ENCODE measurements at regions not wholly inside any gene's neighbourhood (a gene's known extent, or its start where the extent isn't known, plus 50 kb on each side); places are given as distances from the start of the nearest gene placed in this dataset.

DNA sequence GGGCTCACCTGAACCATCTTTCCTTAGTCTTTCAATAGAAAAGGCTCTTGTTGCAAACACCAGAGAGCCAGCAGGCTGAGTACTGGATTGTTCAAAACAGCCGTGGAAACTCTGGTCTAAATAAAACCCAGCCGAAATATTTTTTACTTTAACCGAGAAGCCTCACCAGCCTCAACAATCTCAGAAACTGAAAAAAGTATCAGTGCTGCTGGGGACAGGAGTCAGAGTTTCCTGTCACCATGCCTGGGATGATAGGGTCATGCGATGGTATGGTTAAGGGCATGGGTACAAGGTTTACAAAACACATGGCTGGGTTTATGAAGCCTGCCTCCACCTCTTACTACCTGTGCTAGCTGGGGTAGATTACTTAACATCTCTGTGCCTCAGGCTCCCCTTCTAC lies 55.3 kb upstream of the FZD7 start:
- Histone ChIP-seq H3K4me2 (no peak overlapping the region), H4K20me1 (no peaks in the 10 kb centered on the region), H3K9ac (no peak overlapping the region), H3K36me3 (no peaks in the 10 kb centered on the region), H3K27me3 (no peaks in the 10 kb centered on the region), H3K4me3 (no peak overlapping the region), H3K9me3 (replicated peaks in 1 of 11) (no peaks in the 10 kb centered on the region), H3K27ac (no peak overlapping the region), H3K4me1 (peaks cover 0 to 4% (median 0%) of the 10 kb centered on the region in 10 experiments; a peak in 1 of 20 replicates)
- TF ChIP-seq Cebpa-rat (IDR thresholded peaks at IDR 0.05) = no peak

DNA sequence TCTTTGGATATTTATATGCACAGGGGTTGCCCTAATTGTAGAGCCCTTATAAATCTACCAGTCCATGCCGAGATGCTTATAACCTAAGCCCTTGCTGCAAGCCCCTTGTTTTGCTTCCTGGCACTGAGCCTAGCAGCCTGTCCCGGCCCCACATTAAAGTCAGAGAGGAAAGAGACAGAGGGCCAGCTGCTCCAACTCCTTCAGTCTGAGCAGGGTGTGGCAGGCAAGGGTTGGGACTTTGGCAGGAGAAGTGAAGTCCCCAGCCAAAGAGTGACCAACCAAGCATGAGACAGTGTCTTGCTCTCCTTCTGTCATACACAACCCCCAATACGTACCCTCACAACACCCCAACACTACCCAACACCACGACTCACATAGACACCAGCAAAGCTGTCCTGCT lies 54.7 kb upstream of the FZD7 start:
- Histone ChIP-seq H3K36me3 (no peaks in the 10 kb centered on the region), H3K4me1 (peaks cover 0 to 4% (median 0%) of the 10 kb centered on the region in 10 experiments; a peak in 1 of 20 replicates), H3K27ac (no peak overlapping the region), H4K20me1 (no peaks in the 10 kb centered on the region), H3K9me3 (replicated peaks in 1 of 11) (no peaks in the 10 kb centered on the region), H3K4me3 (no peak overlapping the region), H3K9ac (no peak overlapping the region), H3K27me3 (no peaks in the 10 kb centered on the region), H3K4me2 (no peak overlapping the region)
- no peak for TF ChIP-seq Cebpa-rat (IDR thresholded peaks at IDR 0.05)

DNA sequence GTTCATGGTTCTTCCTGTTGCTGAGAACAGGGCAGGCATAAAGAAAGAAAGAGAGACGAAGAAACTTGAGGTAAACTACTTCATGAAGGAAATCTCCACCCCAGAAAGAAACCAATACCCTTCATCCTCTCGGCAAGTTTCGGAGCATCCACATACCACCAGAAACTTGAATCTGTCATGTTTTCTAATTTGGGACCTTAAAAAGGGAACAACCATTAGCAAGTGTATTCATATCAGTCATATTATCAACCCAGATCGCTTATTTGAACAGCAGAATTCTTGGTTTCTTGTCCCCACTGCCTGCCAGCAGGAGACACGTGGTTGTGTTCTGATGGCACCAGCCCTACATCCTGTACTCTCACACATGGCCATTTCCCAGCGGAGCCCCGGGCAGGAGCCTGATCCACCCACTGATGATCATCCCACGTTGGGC lies 53.2 kb upstream of the FZD7 start:
- H3K9ac ChIP-seq = no peak overlapping the region
- H3K27ac ChIP-seq = no peak overlapping the region
- peaks cover 0 to 8% (median 0%) of the 10 kb centered on the region in 10 experiments; a peak in 1 of 20 replicates for H3K4me1 ChIP-seq
- no peak overlapping the region for H3K4me3 ChIP-seq
- H3K9me3 ChIP-seq (replicated peaks in 1 of 11) = no peaks in the 10 kb centered on the region
- H3K27me3 ChIP-seq = no peaks in the 10 kb centered on the region
- H4K20me1 ChIP-seq = no peaks in the 10 kb centered on the region
- TF ChIP-seq Cebpa-rat (IDR thresholded peaks at IDR 0.05) = no peak
- no peak overlapping the region for H3K4me2 ChIP-seq
- H3K36me3 ChIP-seq = no peaks in the 10 kb centered on the region

DNA sequence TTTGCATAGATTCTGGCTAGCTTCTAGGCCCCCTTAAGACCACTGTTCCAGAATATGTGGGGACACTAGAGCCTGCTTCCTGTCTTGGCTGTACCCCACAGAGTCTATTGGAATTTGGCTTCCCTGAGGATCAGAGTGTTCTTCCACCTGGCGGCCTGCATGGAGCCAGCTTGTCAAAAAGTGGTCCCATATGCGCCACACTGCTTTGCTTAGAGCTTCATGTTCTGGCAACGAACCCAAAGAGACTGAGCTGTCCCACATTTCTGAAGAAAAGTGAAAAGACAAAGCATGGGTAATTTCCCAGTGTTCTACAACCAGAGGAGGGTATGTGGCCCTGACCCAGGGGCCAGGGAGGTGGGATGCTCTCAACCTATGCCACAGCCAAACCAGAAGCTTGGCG lies 52.7 kb upstream of the FZD7 start:
- Histone ChIP-seq H4K20me1 (no peaks in the 10 kb centered on the region), H3K9me3 (replicated peaks in 1 of 11) (no peaks in the 10 kb centered on the region), H3K36me3 (no peaks in the 10 kb centered on the region), H3K4me1 (peaks cover 0 to 10% (median 0%) of the 10 kb centered on the region in 10 experiments; a peak in 1 of 20 replicates), H3K4me3 (no peak overlapping the region), H3K27ac (no peak overlapping the region), H3K9ac (no peak overlapping the region), H3K27me3 (no peaks in the 10 kb centered on the region), H3K4me2 (no peak overlapping the region)
- TF ChIP-seq Cebpa-rat (IDR thresholded peaks at IDR 0.05) = no peak

DNA sequence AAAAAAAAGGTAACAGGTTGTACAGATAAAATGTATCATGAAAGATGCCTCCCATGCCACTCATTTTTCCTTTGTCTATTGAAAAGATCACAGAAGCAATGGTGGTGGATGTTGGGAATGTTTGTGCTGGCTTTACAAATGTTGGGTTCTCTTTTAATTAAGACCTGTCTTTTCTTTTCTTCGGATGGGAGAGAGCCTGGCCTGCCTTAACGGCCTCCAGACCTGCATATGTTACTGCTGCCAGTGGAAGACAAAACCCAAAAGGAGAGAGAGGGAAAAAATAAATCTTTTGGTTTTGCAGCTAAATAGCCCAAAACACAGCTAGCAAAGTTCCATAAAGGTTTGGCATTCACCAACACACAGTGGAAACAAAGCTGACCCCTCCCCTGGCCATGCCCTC lies 50.5 kb upstream of the FZD7 start:
- Histone ChIP-seq H3K4me3 (no peak overlapping the region), H3K4me1 (peaks cover 0 to 12% (median 0%) of the 10 kb centered on the region in 10 experiments; a peak in 2 of 20 replicates), H3K27me3 (no peaks in the 10 kb centered on the region), H4K20me1 (no peaks in the 10 kb centered on the region), H3K36me3 (no peaks in the 10 kb centered on the region), H3K9ac (no peak overlapping the region), H3K9me3 (replicated peaks in 1 of 11) (no peaks in the 10 kb centered on the region), H3K4me2 (no peak overlapping the region), H3K27ac (no peak overlapping the region)
- no peak for TF ChIP-seq Cebpa-rat (IDR thresholded peaks at IDR 0.05)

DNA sequence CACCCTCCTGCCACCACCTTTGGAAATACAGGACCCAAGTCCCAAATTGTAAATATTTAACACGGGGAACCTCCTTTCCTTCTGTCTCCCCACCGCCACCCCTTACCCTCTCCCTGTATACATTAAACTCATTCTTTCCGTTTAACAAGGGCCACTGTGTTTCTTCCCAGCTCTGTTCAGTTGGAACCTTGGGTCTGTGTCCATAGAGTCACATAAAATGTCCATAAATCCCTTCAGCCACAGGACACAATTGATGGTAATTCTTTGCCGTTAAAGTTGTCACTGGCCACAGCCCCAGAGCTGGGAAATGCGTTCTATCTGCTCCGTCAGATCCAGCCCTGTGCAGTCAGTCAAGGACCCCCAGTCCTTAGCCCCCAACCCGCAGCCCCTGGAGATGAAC lies 49.9 kb upstream of the FZD7 start:
- Histone ChIP-seq H3K27me3 (no peaks in the 10 kb centered on the region), H3K4me3 (no peak overlapping the region), H3K36me3 (no peaks in the 10 kb centered on the region), H3K27ac (no peak overlapping the region), H3K4me2 (no peak overlapping the region), H3K9ac (no peak overlapping the region), H3K9me3 (replicated peaks in 1 of 11) (no peaks in the 10 kb centered on the region), H4K20me1 (no peaks in the 10 kb centered on the region), H3K4me1 (peaks cover 0 to 12% (median 0%) of the 10 kb centered on the region in 10 experiments; a peak in 2 of 20 replicates)
- no peak for TF ChIP-seq Cebpa-rat (IDR thresholded peaks at IDR 0.05)

All from BLaER1 treated with 17β-estradiol and CSF1 and Interleukin-3, amounts not matched to agents 10 nM and 100 nM (cell line).